DOHH2 (cell line): ENCODE measurements at regions not wholly inside any gene's neighbourhood (a gene's known extent, or its start where the extent isn't known, plus 50 kb on each side); places are given as distances from the start of the nearest gene placed in this dataset.

Experiments
- EZH2phosphoT487 ChIP-seq: fragments of 200-600 bp; sonication (generic); IDR thresholded peaks from 2 replicates; pipeline ENCODE4 v1.6.1; 2017; ENCODE audit warnings: borderline replicate concordance, mild to moderate bottlenecking, antibody characterized with exemption, low read length, moderate library complexity, mixed read lengths
- TF ChIP-seq, protein P1 (sequence below): fragments of 200-600 bp; sonication (generic); IDR thresholded peaks from one replicate; pipeline ENCODE4 v1.5.1; 2014; ENCODE audit warnings: antibody characterized with exemption, mild to moderate bottlenecking, low read depth, low read length; ENCODE audit not compliant: poor library complexity, severe bottlenecking

DNA sequence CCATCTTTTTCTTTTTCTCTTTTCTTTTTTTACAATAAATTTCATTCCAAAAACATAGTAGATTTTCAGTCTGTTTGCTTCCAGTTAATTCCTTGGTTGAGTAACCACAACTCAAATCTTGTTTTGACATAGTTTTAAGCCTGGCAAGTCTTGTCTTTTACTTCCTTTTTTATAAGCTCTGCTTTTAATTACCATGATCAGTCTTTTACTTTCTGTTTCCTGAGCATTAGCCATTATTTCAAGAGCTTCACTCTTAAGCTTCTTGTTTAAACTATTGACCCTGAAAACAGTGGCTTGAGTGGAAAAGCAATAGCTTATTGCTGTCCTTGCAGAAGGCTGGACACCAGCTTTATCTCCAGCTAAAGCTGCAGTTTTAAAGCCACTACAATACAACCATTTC, 1363.3 kb downstream of the MAT2B start:
- TF ChIP-seq, protein P1, sequence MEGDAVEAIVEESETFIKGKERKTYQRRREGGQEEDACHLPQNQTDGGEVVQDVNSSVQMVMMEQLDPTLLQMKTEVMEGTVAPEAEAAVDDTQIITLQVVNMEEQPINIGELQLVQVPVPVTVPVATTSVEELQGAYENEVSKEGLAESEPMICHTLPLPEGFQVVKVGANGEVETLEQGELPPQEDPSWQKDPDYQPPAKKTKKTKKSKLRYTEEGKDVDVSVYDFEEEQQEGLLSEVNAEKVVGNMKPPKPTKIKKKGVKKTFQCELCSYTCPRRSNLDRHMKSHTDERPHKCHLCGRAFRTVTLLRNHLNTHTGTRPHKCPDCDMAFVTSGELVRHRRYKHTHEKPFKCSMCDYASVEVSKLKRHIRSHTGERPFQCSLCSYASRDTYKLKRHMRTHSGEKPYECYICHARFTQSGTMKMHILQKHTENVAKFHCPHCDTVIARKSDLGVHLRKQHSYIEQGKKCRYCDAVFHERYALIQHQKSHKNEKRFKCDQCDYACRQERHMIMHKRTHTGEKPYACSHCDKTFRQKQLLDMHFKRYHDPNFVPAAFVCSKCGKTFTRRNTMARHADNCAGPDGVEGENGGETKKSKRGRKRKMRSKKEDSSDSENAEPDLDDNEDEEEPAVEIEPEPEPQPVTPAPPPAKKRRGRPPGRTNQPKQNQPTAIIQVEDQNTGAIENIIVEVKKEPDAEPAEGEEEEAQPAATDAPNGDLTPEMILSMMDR = no peak
- no peak for TF ChIP-seq EZH2phosphoT487
